ENCODE measurements at regions not wholly inside any gene's neighbourhood (a gene's known extent, or its start where the extent isn't known, plus 50 kb on each side); places are given as distances from the start of the nearest gene placed in this dataset.

DNA sequence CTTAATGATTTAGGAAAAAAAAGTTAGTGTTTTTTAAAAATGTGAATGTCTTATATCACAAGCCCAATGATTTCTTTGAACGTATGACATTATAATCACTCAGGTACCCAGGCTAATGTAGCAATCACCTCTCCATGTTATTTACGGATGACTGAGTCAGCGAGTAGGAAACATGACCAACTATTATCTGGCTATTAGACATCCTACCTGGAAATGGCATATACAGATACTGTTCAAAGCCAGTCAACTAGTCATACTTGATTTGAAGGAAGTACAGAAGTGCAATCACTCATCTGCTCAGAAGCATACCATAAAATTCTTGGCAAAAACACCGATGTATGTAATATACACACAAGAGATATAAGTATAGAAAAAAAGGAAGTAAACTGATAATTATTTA, 732.5 kb downstream of the ARAP2 start:
- TF ChIP-seq, protein P1, sequence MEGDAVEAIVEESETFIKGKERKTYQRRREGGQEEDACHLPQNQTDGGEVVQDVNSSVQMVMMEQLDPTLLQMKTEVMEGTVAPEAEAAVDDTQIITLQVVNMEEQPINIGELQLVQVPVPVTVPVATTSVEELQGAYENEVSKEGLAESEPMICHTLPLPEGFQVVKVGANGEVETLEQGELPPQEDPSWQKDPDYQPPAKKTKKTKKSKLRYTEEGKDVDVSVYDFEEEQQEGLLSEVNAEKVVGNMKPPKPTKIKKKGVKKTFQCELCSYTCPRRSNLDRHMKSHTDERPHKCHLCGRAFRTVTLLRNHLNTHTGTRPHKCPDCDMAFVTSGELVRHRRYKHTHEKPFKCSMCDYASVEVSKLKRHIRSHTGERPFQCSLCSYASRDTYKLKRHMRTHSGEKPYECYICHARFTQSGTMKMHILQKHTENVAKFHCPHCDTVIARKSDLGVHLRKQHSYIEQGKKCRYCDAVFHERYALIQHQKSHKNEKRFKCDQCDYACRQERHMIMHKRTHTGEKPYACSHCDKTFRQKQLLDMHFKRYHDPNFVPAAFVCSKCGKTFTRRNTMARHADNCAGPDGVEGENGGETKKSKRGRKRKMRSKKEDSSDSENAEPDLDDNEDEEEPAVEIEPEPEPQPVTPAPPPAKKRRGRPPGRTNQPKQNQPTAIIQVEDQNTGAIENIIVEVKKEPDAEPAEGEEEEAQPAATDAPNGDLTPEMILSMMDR (IDR thresholded peaks at IDR 0.05) = no peak
- no peak for TF ChIP-seq POLR2A (IDR thresholded peaks at IDR 0.05)
